NT2/D1 (cell line): ENCODE measurements at regions not wholly inside any gene's neighbourhood (a gene's known extent, or its start where the extent isn't known, plus 50 kb on each side); places are given as distances from the start of the nearest gene placed in this dataset.

ENCODE experiments used
- SUZ12 ChIP-seq: IDR thresholded peaks from 2 replicates; pipeline ENCODE4 v1.6.1; 2011; ENCODE audit not compliant: insufficient read length, insufficient read depth; ENCODE audit errors: extremely low read depth
- YY1 ChIP-seq: IDR thresholded peaks from 2 replicates; pipeline ENCODE4 v1.6.1; 2011; ENCODE audit not compliant: insufficient read length, insufficient read depth
- ZNF274 ChIP-seq: IDR thresholded peaks from 2 replicates; pipeline ENCODE4 v1.6.1; 2011; ENCODE audit warnings: mild to moderate bottlenecking, low read depth, low read length

- TF ChIP-seq YY1, result no peak
- TF ChIP-seq ZNF274, result no peak
- TF ChIP-seq SUZ12, result no peak
Measured at GRCh38 chr5:97568382-97568781, 385.3 kb upstream of the RIOK2 start.
